Neural crest cell (in vitro differentiated cells): ENCODE measurements at regions not wholly inside any gene's neighbourhood (a gene's known extent, or its start where the extent isn't known, plus 50 kb on each side); places are given as distances from the start of the nearest gene placed in this dataset.

ENCODE experiments used
- DNase-seq: peaks from one replicate; pipeline ENCODE4 v3.0.0; 2021; ENCODE audit warnings: low read depth, mixed read lengths, low spot score
- H3K27ac Mint-ChIP-seq: one replicate; pipeline ENCODE4 v1.8.0; 2021; ENCODE audit warnings: mild to moderate bottlenecking, mixed read lengths; ENCODE audit not compliant: unreplicated experiment
- H3K27me3 Mint-ChIP-seq: 2 replicates; pipeline ENCODE4 v1.8.0; 2021; ENCODE audit warnings: low read depth, mild to moderate bottlenecking, mixed read lengths
- H3K36me3 Mint-ChIP-seq: 2 replicates; pipeline ENCODE4 v1.8.0; 2021; ENCODE audit warnings: low read depth, mild to moderate bottlenecking, mixed read lengths
- H3K4me1 Mint-ChIP-seq: 2 replicates; pipeline ENCODE4 v1.8.0; 2021; ENCODE audit warnings: mixed read lengths
- H3K4me3 Mint-ChIP-seq: one replicate; pipeline ENCODE4 v1.8.0; 2021; ENCODE audit warnings: mild to moderate bottlenecking, mixed read lengths
- H3K9me3 Mint-ChIP-seq: 2 replicates; pipeline ENCODE4 v1.8.0; 2021; ENCODE audit warnings: mixed read lengths
- CTCF ChIP-seq: fragments of 200-600 bp; sonication (generic); conservative IDR thresholded peaks from 2 replicates; pipeline ENCODE4 v1.5.0; 2021; ENCODE audit warnings: antibody characterized with exemption, mild to moderate bottlenecking

DNA sequence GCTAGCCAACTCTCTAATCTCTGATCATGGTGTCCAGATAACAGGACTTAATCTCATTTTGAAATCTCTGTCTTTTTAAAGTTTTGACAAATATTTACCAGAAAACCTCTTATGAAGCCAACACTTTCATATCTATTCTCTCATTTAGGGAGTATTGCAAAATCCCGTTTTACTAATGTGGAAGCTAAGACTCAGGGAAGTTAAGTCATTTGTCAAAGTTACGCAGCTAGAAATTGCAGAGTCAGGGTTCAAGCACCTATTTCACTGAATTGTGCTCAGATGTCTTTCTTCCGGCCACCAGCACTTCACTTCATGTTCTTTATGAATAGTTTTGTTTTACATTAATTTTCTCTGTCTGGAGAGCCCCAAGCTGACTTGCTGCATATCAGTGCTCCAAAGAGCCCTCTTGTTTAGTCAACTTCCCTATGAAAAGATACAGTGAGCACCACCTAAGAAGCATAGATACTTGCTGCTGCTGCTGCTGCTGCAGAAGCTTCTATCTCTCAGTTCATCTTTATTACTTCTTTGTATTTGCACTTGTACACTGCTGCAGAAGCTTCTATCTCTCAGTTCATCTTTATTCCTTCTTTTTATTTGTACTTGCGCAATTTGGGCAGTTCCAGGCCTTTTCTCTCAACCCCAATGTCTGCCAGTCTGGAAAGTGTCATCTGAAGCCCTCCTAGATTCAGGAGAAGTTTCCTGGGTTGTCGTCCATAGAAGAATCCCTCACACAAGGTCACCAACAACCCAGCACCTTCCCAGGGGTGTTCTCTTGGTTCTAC, 329.7 kb downstream of the MAFB start:
- H3K27me3 Mint-ChIP-seq: peaks cover 51% of the 10 kb centered on the region
- H3K4me1 Mint-ChIP-seq: no peaks in the 10 kb centered on the region
- no peak for TF ChIP-seq CTCF
- no peaks in the 10 kb centered on the region for H3K9me3 Mint-ChIP-seq
- no peak overlapping the region for H3K4me3 Mint-ChIP-seq
- H3K27ac Mint-ChIP-seq: no peak overlapping the region
- no peak for DNase-seq
- H3K36me3 Mint-ChIP-seq: no peaks in the 10 kb centered on the region

- H3K27me3 Mint-ChIP-seq: peaks cover 57% of the 10 kb centered on the region
These were observed 334.2 kb downstream of the MAFB start for GRCh38 chr20:40354880-40355279.

GRCh38 chr20:40343390-40343789, 345.6 kb downstream of the MAFB start:
- Mint-ChIP-seq H3K4me1 (no peaks in the 10 kb centered on the region), H3K36me3 (peaks cover 2% of the 10 kb centered on the region), H3K27ac (no peak overlapping the region), H3K27me3 (peaks cover 22% of the 10 kb centered on the region), H3K9me3 (peaks cover 9% of the 10 kb centered on the region), H3K4me3 (no peak overlapping the region)
- DNase-seq: no peak
- TF ChIP-seq CTCF: no peak

More at GRCh38 chr20:40354880-40355279, 334.2 kb downstream of the MAFB start:
- H3K27ac Mint-ChIP-seq: no peak overlapping the region
- no peaks in the 10 kb centered on the region for H3K4me1 Mint-ChIP-seq
- no peak for TF ChIP-seq CTCF
- H3K4me3 Mint-ChIP-seq: no peak overlapping the region
- no peaks in the 10 kb centered on the region for H3K9me3 Mint-ChIP-seq
- no peak for DNase-seq
- H3K36me3 Mint-ChIP-seq: no peaks in the 10 kb centered on the region

DNA sequence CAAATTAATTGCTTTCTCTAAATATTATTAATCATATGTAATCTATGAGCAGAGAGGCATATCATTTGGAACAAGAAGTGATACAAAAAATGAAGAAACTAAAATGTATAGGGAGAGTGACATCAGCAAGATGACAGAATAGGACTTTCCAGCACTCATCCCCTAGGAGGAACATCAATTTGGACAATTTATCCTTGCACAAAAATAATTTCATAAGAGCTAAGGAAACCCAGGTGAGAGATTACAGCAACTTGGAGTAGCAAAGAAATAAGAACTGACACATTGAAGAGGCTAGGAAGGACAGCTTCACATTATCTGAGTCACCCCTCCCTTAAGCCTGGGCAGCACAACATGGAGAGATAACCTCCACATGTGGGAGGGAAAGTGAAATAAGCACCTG, 347.5 kb downstream of the MAFB start:
- no peak for TF ChIP-seq CTCF
- Mint-ChIP-seq H3K27ac (no peak overlapping the region), H3K36me3 (peaks cover 2% of the 10 kb centered on the region), H3K9me3 (peaks cover 9% of the 10 kb centered on the region), H3K4me1 (no peaks in the 10 kb centered on the region), H3K4me3 (no peak overlapping the region), H3K27me3 (peaks cover 37% of the 10 kb centered on the region)
- no peak for DNase-seq

- Mint-ChIP-seq H3K27ac (no peak overlapping the region), H3K36me3 (peaks cover 2% of the 10 kb centered on the region), H3K4me1 (peaks cover 13% of the 10 kb centered on the region), H3K27me3 (peaks cover 45% of the 10 kb centered on the region), H3K4me3 (no peak overlapping the region), H3K9me3 (peaks cover 9% of the 10 kb centered on the region)
- DNase-seq: no peak
- no peak for TF ChIP-seq CTCF
These were observed 349.2 kb downstream of the MAFB start for GRCh38 chr20:40339661-40340449.
